DOHH2 (cell line): ENCODE measurements at regions not wholly inside any gene's neighbourhood (a gene's known extent, or its start where the extent isn't known, plus 50 kb on each side); places are given as distances from the start of the nearest gene placed in this dataset.

Experiments
- CTCF ChIP-seq: fragments of 200-600 bp; sonication (generic); IDR thresholded peaks from one replicate; pipeline ENCODE4 v1.5.1; 2014; ENCODE audit warnings: antibody characterized with exemption, mild to moderate bottlenecking, low read depth, low read length; ENCODE audit not compliant: poor library complexity, severe bottlenecking
- EZH2phosphoT487 ChIP-seq: fragments of 200-600 bp; sonication (generic); IDR thresholded peaks from 2 replicates; pipeline ENCODE4 v1.6.1; 2017; ENCODE audit warnings: borderline replicate concordance, mild to moderate bottlenecking, antibody characterized with exemption, low read length, moderate library complexity, mixed read lengths

- TF ChIP-seq CTCF (no peak), EZH2phosphoT487 (no peak)
These were observed 54.3 kb upstream of the CBLB start for GRCh38 chr3:105923140-105923539.
